Right hindlimb (tissue), 1 donor: ENCODE measurements at regions not wholly inside any gene's neighbourhood (a gene's known extent, or its start where the extent isn't known, plus 50 kb on each side); places are given as distances from the start of the nearest gene placed in this dataset.
"Not testable (repeated sequence)": the region's sequence is repeated elsewhere in the genome, so short reads cannot be mapped to it uniquely, and the experiment has no call there.

Experiments
- DNase-seq: peaks from one replicate; pipeline ENCODE4 v3.0.0-alpha.2; 2018

DNA sequence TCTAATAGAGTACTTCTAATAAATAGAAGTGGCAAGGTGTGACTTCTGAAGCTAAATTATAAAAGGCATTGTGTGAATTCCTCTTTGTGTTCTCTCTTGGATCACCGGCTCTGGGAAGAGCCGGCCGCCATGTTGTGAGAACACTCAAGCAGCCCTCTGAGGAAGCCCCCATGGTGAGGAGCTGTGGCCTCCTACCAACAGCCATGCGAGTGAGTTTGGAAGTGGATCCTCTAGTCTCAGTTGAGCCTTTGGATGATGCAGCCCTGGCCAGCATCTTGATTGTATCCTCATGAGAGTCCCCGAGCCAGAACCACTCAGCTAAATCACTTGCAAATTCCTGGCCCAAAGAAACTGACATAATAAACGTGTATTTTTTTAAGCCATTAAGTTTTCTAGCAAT lies 94.5 kb upstream of the CARD11 start:
- DNase-seq, result no peak

DNA sequence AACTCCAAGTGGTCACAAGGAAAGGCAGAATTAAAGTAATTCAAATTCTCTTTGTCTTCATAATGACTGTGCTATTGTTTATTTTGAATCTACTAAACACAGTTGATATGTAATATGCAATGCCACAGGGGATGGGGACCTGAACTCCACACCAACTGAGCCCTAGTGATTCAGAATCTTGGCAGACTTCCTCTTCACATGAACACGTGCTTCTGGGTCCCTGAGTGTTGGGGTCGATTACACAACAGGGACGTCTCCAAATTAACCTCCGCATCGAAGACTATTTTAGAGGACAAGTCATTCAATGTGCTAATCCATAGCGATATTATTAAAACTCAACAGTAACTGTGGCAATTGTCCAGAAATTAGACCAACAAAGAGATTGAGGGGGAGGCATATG lies 95.3 kb upstream of the CARD11 start:
- no peak for DNase-seq

DNA sequence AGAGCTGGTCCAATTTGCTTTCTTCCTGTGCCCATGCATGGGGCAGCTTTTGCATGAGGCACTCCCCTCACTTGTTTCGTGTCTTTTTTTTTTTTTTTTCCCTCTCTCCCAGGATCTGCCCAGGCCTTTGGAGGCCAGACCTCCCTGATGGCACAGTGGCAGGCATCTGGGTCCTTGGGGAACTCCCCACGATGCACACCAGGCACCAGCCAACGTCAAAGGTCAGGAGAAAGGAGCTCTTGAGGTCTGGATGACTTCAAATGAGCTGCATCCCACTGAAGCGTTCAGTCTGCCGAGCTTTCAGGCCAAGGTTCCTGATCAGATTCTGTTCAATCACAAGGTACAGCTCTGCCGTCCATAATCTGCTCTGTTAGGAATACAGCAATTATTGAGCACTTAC lies 97.2 kb upstream of the CARD11 start:
- DNase-seq, result no peak

DNA sequence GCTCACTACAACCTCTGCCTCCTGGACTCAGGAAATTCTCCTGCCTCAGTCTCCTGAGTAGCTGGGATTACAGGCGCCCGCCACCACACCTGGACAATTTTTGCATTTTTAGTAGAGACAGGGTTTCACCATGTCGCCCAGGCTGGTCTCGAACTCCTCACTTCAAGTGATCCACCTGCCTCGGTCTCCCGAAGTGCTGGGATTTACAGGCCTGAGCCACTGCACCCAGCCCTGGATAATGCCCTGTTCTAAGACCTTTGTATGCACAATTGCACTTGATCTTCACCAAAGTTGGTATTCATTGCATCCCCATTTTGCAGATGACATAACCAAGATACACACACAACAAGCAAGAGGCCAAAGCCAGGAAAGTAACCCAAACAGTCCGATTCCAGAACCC lies 97.7 kb upstream of the CARD11 start:
- no peak for DNase-seq

DNA sequence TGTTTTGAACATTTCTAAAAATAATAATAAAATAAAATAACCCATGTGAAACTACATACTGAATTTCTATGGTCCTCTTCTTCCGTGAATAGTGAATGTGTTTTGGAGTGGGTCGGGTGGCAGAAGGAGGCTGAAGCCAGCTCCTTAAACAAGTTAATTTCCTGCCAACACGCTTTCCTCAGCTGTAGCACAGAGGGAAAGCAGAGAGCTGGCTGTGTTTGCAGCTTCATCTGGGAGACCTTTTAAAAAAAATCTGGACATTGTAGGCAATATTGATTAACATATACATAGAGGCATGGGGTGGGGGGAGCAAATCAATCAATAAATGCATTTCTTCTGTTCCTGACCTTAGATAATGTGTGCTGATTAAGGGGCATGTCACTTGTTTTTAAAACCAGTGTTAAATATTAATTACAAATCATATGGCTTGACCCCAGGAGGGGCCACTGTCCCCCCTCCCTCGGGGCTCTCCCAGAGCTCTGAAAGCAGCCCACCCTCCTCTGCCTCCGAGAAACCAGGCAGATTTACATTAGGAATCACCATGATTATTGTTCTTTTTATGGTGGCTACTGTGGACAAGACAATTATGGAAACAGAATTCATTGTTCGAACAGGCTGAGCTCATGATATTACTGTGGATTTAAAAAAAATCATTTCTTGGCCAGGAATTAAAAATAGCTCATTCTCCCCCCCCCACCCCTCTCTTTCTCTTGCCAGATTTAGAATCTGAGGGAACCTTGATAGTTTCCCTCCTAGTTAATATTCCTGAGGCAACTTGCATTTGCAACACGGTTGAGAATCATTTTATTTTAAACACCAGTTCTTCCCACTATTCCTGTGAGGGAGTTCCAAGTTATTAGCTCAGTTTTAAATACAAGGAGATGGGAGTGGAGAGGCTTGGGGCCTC lies 100.5 kb upstream of the CARD11 start:
- no peak for DNase-seq

DNA sequence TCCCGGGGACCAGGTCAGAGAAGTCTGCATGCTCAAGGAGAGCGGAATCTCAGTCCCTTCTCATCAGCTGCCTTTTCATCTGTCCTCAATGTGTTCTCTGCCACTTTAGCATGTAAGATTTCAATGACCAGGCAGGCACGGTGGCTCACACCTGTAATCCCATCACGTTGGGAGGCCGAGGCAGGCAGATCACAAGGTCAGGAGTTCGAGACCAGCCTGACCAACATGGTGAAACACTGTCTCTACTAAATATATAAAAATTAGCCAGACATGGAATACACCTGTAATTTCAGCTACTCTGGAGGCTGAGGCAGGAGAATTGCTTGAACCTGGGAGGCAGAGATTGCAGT lies 101.1 kb upstream of the CARD11 start:
- not testable (repeated sequence) for DNase-seq

DNA sequence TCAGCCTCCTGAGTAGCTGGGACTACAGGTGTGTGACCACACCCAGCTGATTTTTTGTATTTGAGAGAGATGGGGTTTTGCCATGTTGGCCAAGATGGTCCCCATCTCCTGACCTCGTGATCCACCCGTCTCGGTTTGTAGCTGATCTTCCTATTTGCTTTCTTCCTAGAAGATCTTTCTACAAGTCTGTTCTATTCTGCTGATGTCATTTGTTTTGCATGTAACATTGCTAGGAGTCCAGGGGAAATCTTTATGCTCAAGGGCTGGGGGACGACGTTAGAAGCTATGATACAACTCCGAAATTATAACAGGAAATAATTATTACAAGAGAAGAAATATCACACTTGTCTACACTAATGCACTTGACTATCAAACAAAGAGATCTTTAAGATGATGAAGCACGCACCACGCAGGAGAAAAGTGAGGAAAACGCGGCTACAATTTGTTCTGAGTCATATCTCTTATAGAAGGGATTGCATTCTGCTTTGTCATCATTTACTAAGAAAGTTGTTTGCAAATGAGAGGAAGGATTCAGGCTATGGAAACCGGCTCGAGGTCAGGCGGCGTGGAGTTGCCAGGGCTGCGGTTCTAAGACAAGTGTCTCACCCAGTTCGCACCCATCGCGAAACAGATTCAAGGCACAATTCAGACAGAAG lies 103.0 kb upstream of the CARD11 start:
- no peak for DNase-seq

DNA sequence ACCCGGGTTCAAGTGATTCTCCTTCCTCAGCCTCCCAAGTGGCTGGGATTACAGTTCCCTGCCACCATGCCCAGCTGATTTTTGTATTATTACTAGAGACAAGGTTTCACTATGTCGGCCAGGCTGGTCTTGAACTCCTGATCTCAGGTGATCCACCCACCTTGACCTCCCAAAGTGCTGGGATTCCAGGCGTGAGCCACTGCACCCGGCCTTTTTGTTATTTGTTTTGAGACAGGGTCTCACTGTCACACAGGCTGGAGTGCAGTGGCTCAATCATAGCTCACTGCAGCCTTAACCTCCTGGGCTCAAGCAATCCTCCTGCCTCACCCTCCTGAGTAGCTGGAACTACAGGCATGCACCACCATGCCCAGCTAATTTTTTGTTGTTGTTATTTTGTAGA lies 104.8 kb upstream of the CARD11 start:
- not testable (repeated sequence) for DNase-seq

DNA sequence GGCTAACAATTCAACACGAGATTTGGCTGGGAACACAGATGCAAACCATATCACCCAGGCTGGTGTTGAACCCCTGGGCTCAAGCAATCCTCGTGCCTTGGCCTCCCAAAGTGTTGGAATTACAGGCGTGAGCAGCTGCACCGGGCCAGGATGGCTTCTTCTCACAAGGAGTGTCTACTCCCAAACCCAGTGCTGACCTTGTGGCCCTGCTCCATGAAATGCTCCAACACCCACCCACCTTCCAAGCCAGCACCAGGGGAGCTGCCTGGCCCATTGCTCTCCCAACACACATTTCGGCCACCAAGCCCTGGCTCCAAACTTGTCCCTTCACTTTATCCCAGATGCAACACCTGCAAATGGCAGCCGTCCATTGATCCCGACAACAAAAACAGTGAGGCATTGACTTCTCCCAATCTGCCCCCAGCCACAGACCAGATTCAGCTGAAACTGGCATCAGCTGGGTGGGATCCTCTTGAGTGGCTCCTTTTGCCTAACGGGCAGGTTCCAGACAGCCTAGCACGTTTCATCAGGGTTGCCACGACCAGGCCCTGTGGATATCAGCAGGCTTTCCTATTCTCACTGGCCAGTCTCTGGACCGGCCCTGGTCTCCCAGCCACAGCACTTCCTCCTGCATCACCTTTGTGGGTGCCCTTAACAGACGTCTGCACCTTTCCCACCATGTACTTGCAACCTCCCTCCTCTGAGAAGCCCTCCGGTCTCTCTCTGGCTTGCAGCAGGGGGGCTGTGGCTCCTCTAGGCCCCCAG lies 105.7 kb upstream of the CARD11 start:
- no peak for DNase-seq

DNA sequence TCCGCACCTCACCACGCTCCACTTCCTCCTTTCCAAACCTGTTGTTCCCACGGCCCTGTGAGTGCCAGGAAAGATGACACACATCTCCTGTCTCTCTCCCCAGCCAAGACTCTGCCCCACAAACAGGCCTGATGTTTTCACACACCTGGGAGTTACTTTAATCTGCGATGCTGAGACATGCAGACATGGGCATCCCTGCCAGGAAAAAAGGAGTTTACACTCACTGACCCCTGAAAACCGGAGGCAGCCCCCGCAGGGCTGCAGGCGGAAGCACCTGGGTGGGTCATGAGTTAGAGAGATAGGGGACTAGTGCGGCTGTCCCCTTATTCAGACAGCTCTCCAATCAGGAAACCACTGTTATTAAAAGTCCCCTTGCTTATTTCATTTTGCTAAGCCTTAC lies 106.4 kb upstream of the CARD11 start:
- no peak for DNase-seq

DNA sequence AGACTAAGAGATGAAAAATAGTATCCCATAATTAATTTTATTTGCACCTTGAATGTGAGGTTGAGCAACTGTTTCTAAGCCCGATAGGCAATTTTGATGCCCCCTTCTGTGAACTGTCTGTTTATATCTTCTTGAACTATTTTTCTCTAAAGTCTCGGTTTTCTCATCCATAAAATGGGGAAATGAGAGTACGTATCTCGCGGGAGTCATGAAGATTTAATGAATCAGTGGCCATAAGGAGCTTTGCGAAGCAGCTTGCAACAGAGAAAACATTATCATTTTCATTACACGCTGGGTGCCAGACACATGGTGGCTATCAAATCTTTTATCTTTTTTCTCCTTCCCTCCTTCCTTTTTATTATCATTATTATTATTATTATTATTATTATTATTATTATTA lies 108.1 kb upstream of the CARD11 start:
- DNase-seq, result no peak

DNA sequence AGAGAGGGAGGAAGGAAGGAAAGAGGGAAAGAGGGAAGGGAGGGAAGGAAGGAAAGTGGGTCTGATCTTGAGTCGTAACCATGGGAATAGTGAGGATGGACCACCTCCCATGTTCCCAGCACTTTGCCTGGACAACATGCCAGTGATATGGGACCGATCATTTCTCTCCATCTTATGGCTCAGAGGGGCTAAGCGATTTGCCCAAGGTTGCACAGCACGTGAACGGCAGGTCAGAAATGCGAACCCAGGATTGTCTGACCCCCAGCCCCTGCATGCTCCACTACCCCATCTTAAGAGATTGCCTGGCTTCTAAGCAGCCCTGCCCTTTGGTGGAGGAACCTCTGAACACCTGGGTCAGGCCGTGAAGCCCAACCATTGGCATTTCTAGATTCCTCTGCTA lies 109.0 kb upstream of the CARD11 start:
- DNase-seq, result no peak

DNA sequence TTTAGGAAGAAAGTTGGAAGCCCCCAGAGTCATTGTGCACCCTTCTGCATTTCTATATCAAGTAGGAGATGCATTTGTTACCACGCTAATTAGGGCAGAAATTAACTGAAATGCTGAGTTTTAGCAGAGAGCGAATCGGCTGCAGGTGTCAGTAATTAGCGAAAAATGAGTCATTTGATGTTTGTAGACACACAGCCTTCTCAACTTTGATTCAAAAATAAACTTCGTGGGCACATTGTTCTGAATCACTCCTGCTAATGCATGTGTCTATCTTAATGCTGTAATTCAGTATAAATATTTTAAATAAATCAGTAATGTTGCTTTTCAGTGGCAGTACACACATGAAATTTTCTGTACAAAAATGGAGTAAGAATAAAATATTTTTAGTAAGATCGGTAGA lies 109.5 kb upstream of the CARD11 start:
- DNase-seq, result no peak

DNA sequence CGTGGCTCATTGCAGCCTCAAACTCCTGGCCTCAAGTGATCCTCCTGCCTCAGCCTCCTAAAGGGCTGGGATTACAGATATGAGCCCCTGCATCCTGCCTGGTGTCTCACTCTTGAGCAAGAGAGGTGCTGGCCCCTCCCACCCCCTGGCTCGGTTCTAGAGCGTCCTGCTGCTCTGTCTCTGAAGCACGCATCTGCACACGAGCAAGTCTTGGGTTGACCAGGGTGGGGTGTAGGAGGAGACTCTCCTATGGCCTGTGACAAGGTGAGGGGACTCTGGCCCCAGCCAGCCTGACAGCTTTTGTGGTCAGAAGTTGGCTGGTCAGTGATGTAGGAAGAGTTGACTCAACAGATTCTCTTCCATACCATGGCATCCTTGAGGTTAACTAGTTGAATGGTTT lies 110.7 kb upstream of the CARD11 start:
- no peak for DNase-seq

DNA sequence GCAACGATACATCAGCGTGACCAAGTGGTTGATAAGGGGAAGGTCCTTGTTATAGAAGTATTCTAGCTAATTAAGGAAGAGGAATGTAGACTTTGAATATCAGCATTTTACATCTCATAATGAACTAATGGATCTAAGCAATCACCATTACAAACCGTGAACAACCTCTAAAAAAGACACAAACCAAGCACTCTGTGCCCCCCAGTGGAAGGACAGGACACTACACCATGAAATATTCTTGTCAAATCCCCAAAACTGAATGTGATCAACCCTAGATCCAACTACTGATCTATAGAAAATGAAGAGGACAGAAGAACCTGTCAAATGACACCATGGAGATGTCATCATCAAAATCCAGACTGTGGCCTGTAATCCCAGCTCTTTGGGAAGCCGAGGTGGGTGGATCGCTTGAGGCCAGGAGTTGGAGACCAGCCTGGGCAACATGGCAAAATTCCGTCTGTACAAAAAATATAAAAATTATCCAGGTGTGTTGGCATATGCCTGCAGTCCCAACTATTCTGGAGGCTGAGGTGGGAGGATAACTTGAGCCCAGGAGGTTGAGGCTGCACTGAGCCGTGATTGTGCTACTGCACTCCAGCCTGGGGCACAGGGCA lies 111.3 kb upstream of the CARD11 start:
- no peak for DNase-seq

DNA sequence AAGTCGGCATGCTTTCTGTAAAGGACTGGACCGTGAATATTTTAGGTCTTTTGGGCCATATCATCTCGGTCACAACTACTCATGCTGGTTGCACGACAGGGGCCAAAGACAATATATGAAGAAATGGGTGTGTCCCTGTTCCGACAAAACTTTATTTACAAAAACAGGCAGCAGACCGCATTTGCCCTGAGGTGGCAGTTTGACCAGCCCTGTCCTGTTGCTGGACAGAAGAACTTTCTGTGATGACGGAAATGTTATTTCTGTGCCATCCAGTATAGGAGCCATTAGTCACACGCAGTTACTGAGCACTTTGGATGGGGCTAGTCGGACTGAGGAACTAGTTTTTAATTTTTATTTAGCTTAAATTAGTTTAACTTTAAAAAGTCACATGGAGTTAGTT lies 112.8 kb upstream of the CARD11 start:
- DNase-seq, result no peak

DNA sequence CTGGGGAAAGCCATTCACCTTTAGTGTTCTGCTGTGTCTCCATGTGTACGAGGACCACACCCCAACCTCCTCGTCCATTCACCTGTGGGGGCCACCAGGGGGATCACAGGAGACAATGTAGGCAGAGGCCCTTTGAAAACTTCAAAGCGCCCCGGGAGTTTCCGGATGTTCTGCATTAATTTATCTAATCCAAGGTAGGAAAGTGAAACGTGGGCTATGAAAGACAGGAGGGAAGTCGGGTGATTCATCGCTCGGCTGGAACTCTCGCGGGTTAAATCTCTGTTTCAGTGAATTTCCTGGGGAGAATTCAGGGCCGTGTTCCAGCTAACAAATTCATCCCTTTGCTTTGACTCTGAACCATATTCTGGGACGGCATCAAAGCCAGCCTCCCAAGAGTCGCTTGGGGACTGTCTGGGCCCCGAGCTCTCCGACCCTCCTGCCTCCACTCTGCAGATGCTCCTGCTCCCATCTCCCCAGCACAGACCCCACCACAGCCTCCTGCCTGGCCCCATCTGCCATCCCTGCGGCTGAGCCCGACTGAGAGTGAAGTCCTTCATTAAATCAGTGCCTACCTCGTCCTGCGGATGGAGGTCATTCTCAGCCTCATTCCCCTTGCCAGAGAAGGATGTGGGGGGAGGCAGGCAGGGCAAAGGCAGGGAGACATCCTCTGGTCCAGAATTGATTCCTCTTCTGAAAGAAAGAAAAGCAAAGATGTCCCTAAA lies 114.1 kb upstream of the CARD11 start:
- DNase-seq, result no peak

DNA sequence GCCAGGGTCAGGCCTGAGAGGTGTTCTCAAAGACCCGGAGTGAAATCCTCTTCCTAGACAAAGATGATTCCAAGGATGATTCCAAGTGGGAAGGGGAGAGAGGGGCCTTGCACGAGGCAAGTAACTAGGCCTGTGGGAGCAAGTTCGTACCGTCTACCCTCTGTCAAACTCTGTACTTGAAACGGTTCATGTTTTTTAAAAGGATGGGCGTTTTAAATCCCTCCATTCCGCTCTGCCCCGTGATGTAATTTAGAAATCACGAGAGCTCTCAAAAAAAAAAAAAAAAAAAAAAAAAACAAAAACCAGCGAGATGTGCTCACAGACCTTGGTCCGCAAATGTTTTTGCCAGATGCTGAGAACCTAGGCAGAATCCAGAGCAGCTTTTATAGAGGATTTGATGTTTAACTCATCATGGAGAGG lies 114.7 kb upstream of the CARD11 start:
- DNase-seq, result peak; percentile 34

DNA sequence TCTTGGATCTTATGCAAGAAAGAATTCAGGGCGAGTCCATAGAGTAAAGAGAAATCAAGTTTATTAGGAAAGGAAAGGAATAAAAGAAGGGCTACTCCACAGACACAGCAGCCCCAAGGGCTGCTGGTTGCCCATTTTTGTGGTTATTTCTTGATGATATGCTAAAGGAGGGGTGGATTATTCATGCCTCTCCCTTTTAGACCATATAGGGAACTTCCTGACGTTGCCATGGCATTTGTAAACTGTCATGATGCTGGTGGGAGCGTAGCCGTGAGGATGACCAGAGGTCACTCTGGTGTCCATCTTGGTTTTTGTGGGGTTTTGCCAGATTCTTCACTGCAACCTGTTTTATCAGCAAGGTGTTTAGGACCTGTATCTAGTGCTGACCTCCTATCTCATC lies 115.4 kb upstream of the CARD11 start:
- DNase-seq, result no peak

DNA sequence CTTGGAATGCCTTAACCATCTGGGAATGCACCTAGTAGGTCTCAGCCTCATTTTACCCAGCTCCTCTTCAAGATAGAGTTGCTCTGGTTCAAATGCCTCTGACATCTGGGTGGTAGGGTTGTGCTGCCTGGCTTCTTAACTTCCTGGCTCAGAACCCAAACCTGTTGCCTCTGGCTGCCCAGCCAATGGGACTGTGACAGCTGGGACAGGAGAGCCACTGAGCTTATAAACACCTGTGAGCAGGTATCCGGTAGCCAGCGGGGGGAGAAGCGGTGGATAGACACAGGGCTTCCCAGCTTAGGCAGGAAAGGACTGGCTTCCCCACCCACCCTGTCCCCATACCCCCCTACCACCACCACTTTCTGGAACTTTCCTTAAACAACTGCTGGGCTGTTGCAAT lies 115.8 kb upstream of the CARD11 start:
- no peak for DNase-seq

DNA sequence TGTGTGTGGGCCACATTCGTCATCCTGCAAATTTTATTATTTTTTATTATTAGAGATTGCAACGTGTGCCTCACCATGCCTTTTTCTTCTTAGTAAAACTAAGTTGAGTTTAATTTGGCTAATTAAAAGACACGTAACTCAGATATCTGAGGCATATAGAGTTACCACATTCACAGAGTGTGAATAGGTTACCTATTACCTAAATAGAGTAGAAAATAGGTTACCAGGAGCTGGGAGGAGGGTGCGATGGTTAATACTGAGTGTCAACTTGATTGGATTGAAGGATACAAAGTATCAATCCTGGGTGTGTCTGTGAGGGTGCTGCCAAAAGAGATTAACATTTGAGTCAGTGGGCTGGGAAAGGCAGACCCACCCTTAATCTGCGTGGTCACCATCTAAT lies 116.3 kb upstream of the CARD11 start:
- DNase-seq, result not testable (repeated sequence)

DNA sequence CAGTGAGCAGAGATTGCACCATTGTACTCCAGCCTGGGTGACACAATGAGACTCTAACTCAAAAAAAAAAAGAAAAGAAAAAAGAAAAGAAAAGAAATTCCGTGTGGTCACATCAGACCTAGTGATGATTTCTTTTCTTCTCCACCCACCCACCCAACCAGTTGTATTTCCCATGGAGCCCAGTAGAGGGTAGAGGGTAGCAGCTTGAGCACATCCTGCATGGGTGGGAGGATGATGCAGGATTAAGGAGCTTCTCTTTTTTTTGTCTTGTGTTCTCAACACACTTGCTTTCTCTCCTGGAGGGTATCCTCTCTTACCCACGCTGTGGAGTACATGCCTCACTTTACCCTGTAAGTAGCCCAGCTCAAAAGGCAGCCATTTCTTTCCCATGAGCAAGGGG lies 118.6 kb upstream of the CARD11 start:
- DNase-seq, result no peak

DNA sequence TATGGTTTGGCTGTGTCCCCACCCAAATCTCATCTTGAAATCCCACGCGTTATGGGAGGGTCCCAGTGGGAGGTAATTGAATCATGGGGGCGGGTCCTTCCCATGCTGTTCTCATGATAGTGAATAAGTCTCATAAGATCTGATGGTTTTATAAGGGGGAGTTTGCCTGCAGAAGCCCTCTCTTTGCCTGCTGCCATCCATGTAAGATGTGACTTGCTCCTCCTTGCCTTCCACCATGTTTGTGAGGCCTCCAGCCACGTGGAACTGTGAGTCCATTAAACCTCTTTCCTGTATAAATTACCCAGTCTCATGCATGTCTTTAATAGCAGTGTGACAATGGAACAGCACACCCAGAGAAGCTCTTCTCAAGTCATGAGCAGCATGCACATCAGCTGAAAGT lies 119.1 kb upstream of the CARD11 start:
- not testable (repeated sequence) for DNase-seq
